Keratinocyte (primary cell): ENCODE measurements at regions not wholly inside any gene's neighbourhood (a gene's known extent, or its start where the extent isn't known, plus 50 kb on each side); places are given as distances from the start of the nearest gene placed in this dataset.

Experiments
- EZH2 ChIP-seq: IDR thresholded peaks from one replicate; pipeline ENCODE4 v1.6.1; 2012; ENCODE audit warnings: inconsistent platforms, mild to moderate bottlenecking, low read length, moderate library complexity
- TF ChIP-seq, protein P1 (sequence below), 3 experiments: IDR thresholded peaks in 1 of 3; conservative IDR thresholded peaks in 1 of 3; optimal IDR thresholded peaks in 1 of 3; 2 replicates in 2 of 3; 3 replicates in 1 of 3; pipeline versions ENCODE3 to v1.5.1; 2011; ENCODE audit warnings: low read length in 3 of 3, mild to moderate bottlenecking in 3 of 3, moderate library complexity in 2 of 3, control low read depth in 1 of 3, inconsistent platforms in 1 of 3; ENCODE audit not compliant: insufficient read depth in 2 of 3; ENCODE audit errors: extremely low read depth in 1 of 3

DNA sequence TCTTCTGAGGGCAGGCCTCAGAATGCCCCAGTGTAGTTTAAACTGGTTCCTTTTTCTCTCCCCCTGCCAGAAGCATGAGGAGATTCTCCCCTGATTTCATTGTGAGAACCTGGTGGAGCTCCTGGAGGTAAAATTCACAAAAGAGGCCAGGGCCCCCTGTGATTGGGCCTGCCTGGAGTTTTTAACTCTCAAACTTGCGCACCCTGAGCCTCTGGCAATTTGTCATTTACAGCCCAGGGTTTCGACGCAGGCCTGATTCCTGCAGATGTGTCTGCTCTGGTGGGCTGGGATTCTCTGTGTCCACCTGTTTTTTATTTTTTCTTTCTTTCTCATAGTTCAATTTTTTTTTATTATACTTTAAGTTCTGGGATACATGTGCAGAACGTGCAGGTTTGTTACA lies 157.9 kb downstream of the ASB1 start:
- TF ChIP-seq, protein P1, sequence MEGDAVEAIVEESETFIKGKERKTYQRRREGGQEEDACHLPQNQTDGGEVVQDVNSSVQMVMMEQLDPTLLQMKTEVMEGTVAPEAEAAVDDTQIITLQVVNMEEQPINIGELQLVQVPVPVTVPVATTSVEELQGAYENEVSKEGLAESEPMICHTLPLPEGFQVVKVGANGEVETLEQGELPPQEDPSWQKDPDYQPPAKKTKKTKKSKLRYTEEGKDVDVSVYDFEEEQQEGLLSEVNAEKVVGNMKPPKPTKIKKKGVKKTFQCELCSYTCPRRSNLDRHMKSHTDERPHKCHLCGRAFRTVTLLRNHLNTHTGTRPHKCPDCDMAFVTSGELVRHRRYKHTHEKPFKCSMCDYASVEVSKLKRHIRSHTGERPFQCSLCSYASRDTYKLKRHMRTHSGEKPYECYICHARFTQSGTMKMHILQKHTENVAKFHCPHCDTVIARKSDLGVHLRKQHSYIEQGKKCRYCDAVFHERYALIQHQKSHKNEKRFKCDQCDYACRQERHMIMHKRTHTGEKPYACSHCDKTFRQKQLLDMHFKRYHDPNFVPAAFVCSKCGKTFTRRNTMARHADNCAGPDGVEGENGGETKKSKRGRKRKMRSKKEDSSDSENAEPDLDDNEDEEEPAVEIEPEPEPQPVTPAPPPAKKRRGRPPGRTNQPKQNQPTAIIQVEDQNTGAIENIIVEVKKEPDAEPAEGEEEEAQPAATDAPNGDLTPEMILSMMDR (optimal IDR thresholded peaks at IDR 0.05 in 1 of 3, IDR thresholded peaks at IDR 0.05 in 1 of 3, conservative IDR thresholded peaks at IDR 0.05 in 1 of 3; ENCODE audit: extremely low read depth in 1 of 3, insufficient read depth in 2 of 3, low read length in 3 of 3): no peak
- TF ChIP-seq EZH2: no peak
